ENCODE measurements at regions not wholly inside any gene's neighbourhood (a gene's known extent, or its start where the extent isn't known, plus 50 kb on each side); places are given as distances from the start of the nearest gene placed in this dataset.

DNA sequence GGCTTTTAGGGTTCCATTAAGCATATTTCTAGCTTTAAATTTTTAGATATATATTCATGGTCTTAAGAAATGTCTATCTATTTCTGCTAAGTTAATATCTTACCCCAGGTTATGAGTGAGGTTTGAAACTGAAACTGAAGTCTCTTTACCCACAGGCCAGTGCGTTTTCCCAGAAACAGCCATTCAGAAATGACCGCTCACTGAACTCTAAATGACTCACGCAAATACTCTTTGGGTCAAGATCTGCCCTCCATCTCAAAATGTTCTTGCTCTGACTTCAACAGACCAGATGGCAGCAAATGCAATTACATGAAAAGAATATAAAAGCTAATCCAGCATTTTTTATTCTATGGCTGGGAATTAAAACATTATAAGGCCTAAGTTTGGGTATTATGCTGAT, 315.2 kb downstream of the TDRD15 start:
- DNase-seq (ENCODE audit: low read depth), result no peak

- DNase-seq (ENCODE audit: low read depth), result no peak
Observed at GRCh38 chr2:21441442-21441841, 317.7 kb downstream of the TDRD15 start.

GRCh38 chr2:21443494-21444105, 319.8 kb downstream of the TDRD15 start:
- DNase-seq (ENCODE audit: low read depth), result no peak

DNA sequence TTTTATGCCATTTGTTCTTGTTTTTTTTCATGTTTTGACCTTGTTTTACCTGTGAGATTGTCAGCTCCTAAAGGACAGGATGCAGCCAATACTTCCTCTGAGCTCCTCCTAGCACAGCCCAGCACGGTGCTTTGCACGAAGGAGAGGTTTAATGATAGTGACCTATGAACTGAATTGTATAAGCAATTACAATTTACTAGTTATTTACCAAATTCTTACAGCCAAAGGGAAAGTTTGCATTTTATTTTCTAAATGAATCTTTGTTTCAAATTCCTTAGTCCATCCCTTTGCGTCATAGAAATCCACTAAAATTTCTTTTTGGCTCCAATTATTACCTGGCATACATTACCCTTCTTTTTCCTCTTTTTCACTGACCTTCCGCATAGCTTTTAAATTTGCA, 326.1 kb downstream of the TDRD15 start:
- no peak for DNase-seq (ENCODE audit: low read depth)

- no peak for DNase-seq (ENCODE audit: low read depth)
Observed at GRCh38 chr2:21451403-21451802, 327.6 kb downstream of the TDRD15 start.

GRCh38 chr2:21452263-21452662, 328.5 kb downstream of the TDRD15 start:
- no peak for DNase-seq (ENCODE audit: low read depth)

- DNase-seq (ENCODE audit: low read depth), result no peak
Observed at GRCh38 chr2:21452678-21453077, 328.9 kb downstream of the TDRD15 start.

DNA sequence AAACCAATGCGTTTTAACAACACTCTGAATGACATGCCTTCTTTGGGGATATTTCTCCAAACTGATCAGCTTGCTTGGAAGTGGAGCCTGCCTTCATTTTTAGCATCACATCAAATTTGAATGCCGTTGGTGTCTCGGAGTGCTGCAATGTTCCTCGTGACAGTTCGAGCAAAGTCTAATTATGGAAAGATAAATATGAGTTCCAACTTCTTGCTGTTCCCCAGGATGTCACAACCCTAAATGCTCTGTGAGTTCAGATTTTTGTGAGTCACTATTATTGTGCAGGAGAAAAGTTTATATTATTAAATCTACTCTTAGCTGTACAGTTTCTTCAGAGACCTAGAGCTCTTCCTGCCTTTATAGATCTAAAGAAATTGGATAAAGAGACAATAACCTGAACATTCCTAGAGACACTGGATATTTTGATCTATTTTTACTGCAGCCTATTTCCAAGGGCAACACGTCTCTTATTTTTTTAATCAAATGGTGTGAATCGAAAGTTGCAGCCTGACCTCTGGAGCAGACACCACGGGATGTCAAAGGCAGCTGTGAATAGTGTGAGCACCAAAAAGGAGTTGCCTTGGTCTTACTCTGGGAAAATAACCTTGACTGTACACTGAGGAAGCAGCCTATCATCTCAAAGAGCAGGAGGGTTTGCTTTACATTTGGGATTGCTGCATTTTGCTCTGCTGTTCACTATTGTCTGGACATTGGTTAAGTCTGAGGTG, 330.1 kb downstream of the TDRD15 start:
- no peak for DNase-seq (ENCODE audit: low read depth)

DNA sequence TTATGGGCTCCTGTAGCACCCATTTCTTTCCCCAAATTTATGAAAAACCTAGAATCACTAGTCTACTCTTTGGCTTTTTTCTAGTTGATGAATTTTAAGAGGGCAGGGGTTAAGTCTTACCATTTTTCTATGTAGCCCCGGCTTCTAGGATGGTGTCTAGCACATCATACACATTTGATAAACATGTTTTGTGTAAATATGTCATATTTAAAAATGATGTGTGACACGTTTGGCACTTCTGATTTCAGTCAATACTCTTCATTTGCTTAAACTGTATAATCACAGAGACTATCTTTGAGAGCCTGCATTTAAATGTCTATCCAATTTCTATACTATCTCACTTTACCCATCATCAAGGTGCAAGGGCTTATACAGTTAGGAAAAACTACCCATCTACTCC, 331.1 kb downstream of the TDRD15 start:
- DNase-seq (ENCODE audit: low read depth), result no peak

DNA sequence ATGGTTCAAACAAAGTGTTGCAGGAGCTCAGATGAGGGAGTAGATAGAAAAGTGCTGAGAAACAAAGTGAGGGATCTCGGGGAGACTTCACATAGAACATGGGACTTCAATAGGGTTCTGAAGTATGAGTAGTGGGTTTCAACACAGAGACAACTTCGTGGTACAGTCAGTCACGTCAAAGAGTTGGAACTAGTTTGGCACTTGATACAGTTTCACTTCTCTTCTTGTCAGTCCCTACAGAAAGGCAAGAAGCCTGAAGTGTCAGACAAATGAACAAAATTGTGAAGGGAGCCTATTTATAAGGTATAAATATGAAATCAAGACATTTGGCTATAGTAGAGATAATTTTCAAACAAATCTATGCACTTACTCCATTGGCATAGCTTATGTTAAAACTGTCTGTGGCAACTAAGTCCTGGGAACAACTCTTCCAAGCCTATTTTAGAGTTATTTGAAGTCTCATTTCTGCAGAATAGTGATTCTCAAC, 338.0 kb downstream of the TDRD15 start:
- no peak for DNase-seq (ENCODE audit: low read depth)

DNA sequence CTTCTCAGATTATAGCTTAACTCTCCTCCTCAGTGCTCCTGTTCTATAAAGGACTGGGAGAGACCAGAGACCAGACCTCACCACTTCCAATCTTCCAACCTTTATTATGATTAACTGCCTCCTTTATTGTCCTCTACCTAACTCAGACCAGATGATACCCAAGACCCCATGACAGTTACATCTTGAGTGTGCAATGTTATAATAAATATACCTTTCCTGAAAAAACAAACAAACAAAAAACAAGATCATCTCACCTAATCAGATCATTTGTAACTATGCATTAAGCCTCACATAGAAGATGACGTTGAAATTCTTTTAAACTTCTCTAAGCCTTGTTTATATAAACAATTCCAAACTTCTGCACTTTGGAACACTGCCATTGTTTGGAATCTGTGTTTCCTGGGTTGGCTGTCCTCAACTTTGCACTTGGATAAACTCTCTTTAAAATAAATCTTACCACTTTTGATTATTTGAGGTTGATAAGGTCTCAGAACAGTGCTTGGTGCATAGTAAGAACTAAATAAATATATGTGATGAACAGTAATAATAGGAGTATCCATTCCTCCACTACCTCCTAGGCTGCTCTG, 342.7 kb downstream of the TDRD15 start:
- DNase-seq (ENCODE audit: low read depth), result no peak

GRCh38 chr2:21467280-21467818, 343.6 kb downstream of the TDRD15 start:
- no peak for DNase-seq (ENCODE audit: low read depth)

GRCh38 chr2:21467910-21468309, 344.1 kb downstream of the TDRD15 start:
- no peak for DNase-seq (ENCODE audit: low read depth)

- no peak for DNase-seq (ENCODE audit: low read depth)
Observed at GRCh38 chr2:21468624-21469023, 344.9 kb downstream of the TDRD15 start.

- no peak for DNase-seq (ENCODE audit: low read depth)
Observed at GRCh38 chr2:21469158-21469557, 345.4 kb downstream of the TDRD15 start.

- no peak for DNase-seq (ENCODE audit: low read depth)
Observed at GRCh38 chr2:21469564-21469963, 345.8 kb downstream of the TDRD15 start.

- DNase-seq (ENCODE audit: low read depth), result no peak
Observed at GRCh38 chr2:21480162-21480561, 356.4 kb downstream of the TDRD15 start.

DNA sequence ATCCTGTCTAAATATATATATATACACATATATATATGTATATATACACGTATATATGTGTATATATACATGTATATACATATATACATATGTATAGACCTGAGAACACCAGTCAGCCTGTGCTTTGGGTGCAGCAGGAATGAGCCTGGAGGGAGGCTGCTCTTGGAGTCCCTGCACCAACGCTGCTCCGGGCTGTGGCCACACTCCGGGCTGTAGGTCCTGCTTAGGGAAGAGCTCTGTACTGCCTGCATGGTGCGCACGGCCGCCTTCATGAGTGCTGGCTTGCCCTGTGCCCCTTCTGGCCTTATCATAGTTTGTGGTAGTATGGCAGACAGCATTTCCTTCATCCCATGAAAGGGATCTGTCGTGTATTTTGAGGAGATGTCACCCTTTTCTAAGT, 360.9 kb downstream of the TDRD15 start:
- no peak for DNase-seq (ENCODE audit: low read depth)

- no peak for DNase-seq (ENCODE audit: low read depth)
Observed at GRCh38 chr2:21486445-21486844, 362.7 kb downstream of the TDRD15 start.

- no peak for DNase-seq (ENCODE audit: low read depth)
Observed at GRCh38 chr2:21489080-21489479, 365.3 kb downstream of the TDRD15 start.

DNA sequence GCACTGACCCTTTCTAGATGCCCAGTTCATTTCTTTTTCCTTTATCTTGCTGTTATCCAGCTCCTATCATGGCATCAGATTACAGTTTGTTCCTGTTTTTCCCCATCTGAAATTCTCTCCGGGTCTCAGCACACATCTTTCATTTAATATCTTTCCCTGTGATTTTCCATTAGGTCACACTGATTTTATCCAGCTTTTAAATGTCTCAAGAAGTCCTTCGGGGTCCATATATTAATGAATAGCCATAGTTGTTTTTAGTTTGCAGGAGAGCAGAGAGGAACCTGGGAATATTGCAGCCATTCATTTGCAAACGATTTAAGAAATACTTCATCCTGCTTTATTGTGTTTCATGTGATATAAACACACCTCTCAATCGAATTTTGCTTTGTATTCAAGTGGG, 374.2 kb downstream of the TDRD15 start:
- no peak for DNase-seq (ENCODE audit: low read depth)

DNA sequence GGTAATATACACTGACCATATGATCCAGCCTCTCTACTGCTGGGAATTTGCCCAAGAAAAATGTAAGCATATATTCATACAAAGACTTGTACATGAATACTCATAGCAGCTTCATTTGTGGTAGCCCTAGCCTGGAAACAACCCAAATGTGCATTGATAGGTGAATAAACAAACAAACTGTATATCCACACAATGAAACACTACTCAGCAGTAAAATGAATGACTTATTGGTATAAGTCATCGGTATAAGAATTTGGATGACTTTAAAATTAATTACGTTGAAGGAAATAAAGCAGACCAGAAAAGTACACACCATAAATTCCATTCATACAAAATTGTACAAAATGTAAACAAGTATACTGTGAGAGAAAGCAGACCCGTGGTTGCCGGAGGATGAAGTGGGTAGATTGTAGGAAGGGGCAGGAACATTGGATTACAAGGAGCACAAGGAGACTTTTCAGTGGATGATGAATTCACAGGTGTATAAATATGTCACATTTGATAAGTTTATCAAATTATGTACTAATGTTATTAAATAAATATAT, 376.7 kb downstream of the TDRD15 start:
- no peak for DNase-seq (ENCODE audit: low read depth)

Measured in activated T-cell treated with anti-CD3 and anti-CD28 coated beads for 24 hours (primary cell).